ENCODE measurements at regions not wholly inside any gene's neighbourhood (a gene's known extent, or its start where the extent isn't known, plus 50 kb on each side); places are given as distances from the start of the nearest gene placed in this dataset.
A peak's percentile ranks its signal among the peaks of the same experiment; 100 is the strongest.

GRCh38 chr3:48082580-48083184 lies 66.5 kb upstream of the MAP4 start:
- TF ChIP-seq EZH2 (IDR thresholded peaks at IDR 0.05; ENCODE audit: insufficient read depth, poor library complexity, severe bottlenecking) (no peak), EZH2phosphoT487 (IDR thresholded peaks at IDR 0.05; ENCODE audit: insufficient read depth, low read depth) (no peak)
- Histone ChIP-seq H3K27ac (no peak overlapping the region), H3K79me2 (ENCODE audit: insufficient read depth) (peaks cover 97% of the 10 kb centered on the region), H3K27me3 (replicated peaks; ENCODE audit: insufficient read depth) (no peaks in the 10 kb centered on the region), H3K4me3 (no peak overlapping the region), H3K9ac (no peak overlapping the region), H3K9me2 (ENCODE audit: insufficient read depth) (no peaks in the 10 kb centered on the region), H3K4me2 (ENCODE audit: unreplicated experiment) (no peak overlapping the region), H4K20me1 (ENCODE audit: insufficient read depth) (peaks cover 40% of the 10 kb centered on the region), H3K36me3 (ENCODE audit: low read depth) (peaks cover 12% of the 10 kb centered on the region; the same call in 1 of the 2 replicates), H3K9me3 (ENCODE audit: low read depth) (no peaks in the 10 kb centered on the region), H2AFZ (no peak overlapping the region), H3K4me1 (ENCODE audit: insufficient read depth) (peaks cover 48% of the 10 kb centered on the region), H3F3A (ENCODE audit: insufficient read depth) (peaks cover 37% of the 10 kb centered on the region)
- WGBS, 2 experiments (ENCODE audit: low coverage in 1 of 2, low lambda C conversion rate in 2 of 2, missing lambda C conversion rate in 2 of 2): 92 to 95% methylated on average over 4 of the region's 4 CpGs
- in situ Hi-C loops (cut with MboI): no loop called here
- DNase-seq: no peak

- H3K36me3 ChIP-seq (ENCODE audit: low read depth): peaks cover 12% of the 10 kb centered on the region
- H3K27me3 ChIP-seq (replicated peaks; ENCODE audit: insufficient read depth): no peaks in the 10 kb centered on the region
- H3F3A ChIP-seq (ENCODE audit: insufficient read depth): peaks cover 35% of the 10 kb centered on the region
- H3K9me2 ChIP-seq (ENCODE audit: insufficient read depth): no peaks in the 10 kb centered on the region
- DNase-seq: peak; percentile 59
- TF ChIP-seq EZH2phosphoT487 (IDR thresholded peaks at IDR 0.05; ENCODE audit: insufficient read depth, low read depth) (no peak), EZH2 (IDR thresholded peaks at IDR 0.05; ENCODE audit: insufficient read depth, poor library complexity, severe bottlenecking) (no peak)
- no peaks in the 10 kb centered on the region for H3K9me3 ChIP-seq (ENCODE audit: low read depth)
- H3K9ac ChIP-seq: no peak overlapping the region
- peaks cover 30% of the 10 kb centered on the region for H3K4me1 ChIP-seq (ENCODE audit: insufficient read depth)
- peak overlapping the region; percentile 19 for H3K4me2 ChIP-seq (ENCODE audit: unreplicated experiment)
- H3K4me3 ChIP-seq: no peak overlapping the region
- peaks cover 45% of the 10 kb centered on the region for H4K20me1 ChIP-seq (ENCODE audit: insufficient read depth)
- in situ Hi-C loops (cut with MboI): no loop called here
- no peak overlapping the region for H2AFZ ChIP-seq
- H3K27ac ChIP-seq: no peak overlapping the region; the same call in 1 of the 2 replicates
- 33 to 39% methylated on average over 2 of the region's 2 CpGs for WGBS, 2 experiments (ENCODE audit: low coverage in 1 of 2, low lambda C conversion rate in 2 of 2, missing lambda C conversion rate in 2 of 2)
- peaks cover 98% of the 10 kb centered on the region for H3K79me2 ChIP-seq (ENCODE audit: insufficient read depth)
These were observed 61.6 kb upstream of the MAP4 start for GRCh38 chr3:48077815-48078214.

- no peaks in the 10 kb centered on the region for H3K9me2 ChIP-seq (ENCODE audit: insufficient read depth)
- no peak overlapping the region for H3K27ac ChIP-seq
- H3K79me2 ChIP-seq (ENCODE audit: insufficient read depth): peaks cover 98% of the 10 kb centered on the region
- no peak overlapping the region for H3K9ac ChIP-seq
- 94 to 98% methylated on average over 2 of the region's 2 CpGs for WGBS, 2 experiments (ENCODE audit: low coverage in 1 of 2, low lambda C conversion rate in 2 of 2, missing lambda C conversion rate in 2 of 2)
- H4K20me1 ChIP-seq (ENCODE audit: insufficient read depth): peaks cover 18% of the 10 kb centered on the region
- H2AFZ ChIP-seq: no peak overlapping the region
- no peaks in the 10 kb centered on the region for H3K27me3 ChIP-seq (replicated peaks; ENCODE audit: insufficient read depth)
- peaks cover 25% of the 10 kb centered on the region for H3F3A ChIP-seq (ENCODE audit: insufficient read depth)
- H3K36me3 ChIP-seq (ENCODE audit: low read depth): peaks cover 6% of the 10 kb centered on the region; the same call in 1 of the 2 replicates
- no peak overlapping the region for H3K4me3 ChIP-seq
- no peak overlapping the region for H3K4me2 ChIP-seq (ENCODE audit: unreplicated experiment)
- DNase-seq: no peak
- H3K4me1 ChIP-seq (ENCODE audit: insufficient read depth): peaks cover 30% of the 10 kb centered on the region
- TF ChIP-seq EZH2 (IDR thresholded peaks at IDR 0.05; ENCODE audit: insufficient read depth, poor library complexity, severe bottlenecking) (no peak), EZH2phosphoT487 (IDR thresholded peaks at IDR 0.05; ENCODE audit: insufficient read depth, low read depth) (no peak)
- in situ Hi-C loops (cut with MboI): no loop called here
- no peaks in the 10 kb centered on the region for H3K9me3 ChIP-seq (ENCODE audit: low read depth)
These were observed 53.8 kb upstream of the MAP4 start for GRCh38 chr3:48070030-48070429.

GRCh38 chr3:48069339-48069738 lies 53.1 kb upstream of the MAP4 start:
- no peak overlapping the region for H3K9ac ChIP-seq
- H4K20me1 ChIP-seq (ENCODE audit: insufficient read depth): peaks cover 20% of the 10 kb centered on the region

More at GRCh38 chr3:48069339-48069738, 53.1 kb upstream of the MAP4 start:
- no peak overlapping the region for H2AFZ ChIP-seq
- no peak overlapping the region for H3K4me3 ChIP-seq
- no peaks in the 10 kb centered on the region for H3K9me3 ChIP-seq (ENCODE audit: low read depth)
- H3K9me2 ChIP-seq (ENCODE audit: insufficient read depth): no peaks in the 10 kb centered on the region
- peaks cover 27% of the 10 kb centered on the region for H3F3A ChIP-seq (ENCODE audit: insufficient read depth)
- peaks cover 6% of the 10 kb centered on the region; the same call in 1 of the 2 replicates for H3K36me3 ChIP-seq (ENCODE audit: low read depth)
- DNase-seq: no peak
- peak overlapping the region; percentile 51 for H3K27ac ChIP-seq
- H3K27me3 ChIP-seq (replicated peaks; ENCODE audit: insufficient read depth): no peaks in the 10 kb centered on the region
- H3K4me2 ChIP-seq (ENCODE audit: unreplicated experiment): peak overlapping the region; percentile 22
- H3K79me2 ChIP-seq (ENCODE audit: insufficient read depth): peaks cover 98% of the 10 kb centered on the region
- in situ Hi-C loops (cut with MboI): no loop called here
- TF ChIP-seq EZH2 (IDR thresholded peaks at IDR 0.05; ENCODE audit: insufficient read depth, poor library complexity, severe bottlenecking): no peak
- TF ChIP-seq EZH2phosphoT487 (IDR thresholded peaks at IDR 0.05; ENCODE audit: insufficient read depth, low read depth): no peak
- H3K4me1 ChIP-seq (ENCODE audit: insufficient read depth): peaks cover 37% of the 10 kb centered on the region
